GM12864 (cell line): ENCODE measurements at regions not wholly inside any gene's neighbourhood (a gene's known extent, or its start where the extent isn't known, plus 50 kb on each side); places are given as distances from the start of the nearest gene placed in this dataset.

Experiments
- DNase-seq: peaks from one replicate; pipeline ENCODE4 v3.0.0-alpha.2; 2011; ENCODE audit warnings: low read depth
- H3K4me3 ChIP-seq: 2 replicates; pipeline ENCODE4 v1.5.1; 2011; ENCODE audit warnings: mild to moderate bottlenecking, low read depth, low read length, control low read depth
- TF ChIP-seq, protein P1 (sequence below): IDR thresholded peaks from 2 replicates; pipeline ENCODE4 v1.5.1; 2011; ENCODE audit warnings: low read depth, mild to moderate bottlenecking, moderate library complexity, low read length, control low read depth, inconsistent platforms; ENCODE audit errors: missing control alignments

- TF ChIP-seq, protein P1, sequence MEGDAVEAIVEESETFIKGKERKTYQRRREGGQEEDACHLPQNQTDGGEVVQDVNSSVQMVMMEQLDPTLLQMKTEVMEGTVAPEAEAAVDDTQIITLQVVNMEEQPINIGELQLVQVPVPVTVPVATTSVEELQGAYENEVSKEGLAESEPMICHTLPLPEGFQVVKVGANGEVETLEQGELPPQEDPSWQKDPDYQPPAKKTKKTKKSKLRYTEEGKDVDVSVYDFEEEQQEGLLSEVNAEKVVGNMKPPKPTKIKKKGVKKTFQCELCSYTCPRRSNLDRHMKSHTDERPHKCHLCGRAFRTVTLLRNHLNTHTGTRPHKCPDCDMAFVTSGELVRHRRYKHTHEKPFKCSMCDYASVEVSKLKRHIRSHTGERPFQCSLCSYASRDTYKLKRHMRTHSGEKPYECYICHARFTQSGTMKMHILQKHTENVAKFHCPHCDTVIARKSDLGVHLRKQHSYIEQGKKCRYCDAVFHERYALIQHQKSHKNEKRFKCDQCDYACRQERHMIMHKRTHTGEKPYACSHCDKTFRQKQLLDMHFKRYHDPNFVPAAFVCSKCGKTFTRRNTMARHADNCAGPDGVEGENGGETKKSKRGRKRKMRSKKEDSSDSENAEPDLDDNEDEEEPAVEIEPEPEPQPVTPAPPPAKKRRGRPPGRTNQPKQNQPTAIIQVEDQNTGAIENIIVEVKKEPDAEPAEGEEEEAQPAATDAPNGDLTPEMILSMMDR: no peak
- no peak for DNase-seq
- no peak overlapping the region for H3K4me3 ChIP-seq
Measured at GRCh38 chr7:68295386-68295785, 1298.8 kb downstream of the TYW1 start.

- no peak overlapping the region for H3K4me3 ChIP-seq
- TF ChIP-seq, protein P1: no peak
- no peak for DNase-seq
Measured at GRCh38 chr7:68304536-68304935, 1293.7 kb upstream of the AUTS2 start.

GRCh38 chr7:68306692-68307107 is 1291.6 kb upstream of the AUTS2 start:
- no peak overlapping the region for H3K4me3 ChIP-seq
- no peak for DNase-seq
- TF ChIP-seq, protein P1: no peak

- DNase-seq: no peak
- H3K4me3 ChIP-seq: no peak overlapping the region
- TF ChIP-seq, protein P1: no peak
Measured at GRCh38 chr7:68309271-68309670, 1289.0 kb upstream of the AUTS2 start.

GRCh38 chr7:68309806-68310205 is 1288.5 kb upstream of the AUTS2 start:
- TF ChIP-seq, protein P1: no peak
- DNase-seq: no peak
- H3K4me3 ChIP-seq: no peak overlapping the region

GRCh38 chr7:68311958-68312357 is 1286.3 kb upstream of the AUTS2 start:
- TF ChIP-seq, protein P1: no peak
- DNase-seq: no peak
- H3K4me3 ChIP-seq: no peak overlapping the region

- no peak for DNase-seq
- TF ChIP-seq, protein P1: no peak
Measured at GRCh38 chr7:68313806-68314205, 1284.5 kb upstream of the AUTS2 start.

More at GRCh38 chr7:68313806-68314205, 1284.5 kb upstream of the AUTS2 start:
- no peak overlapping the region for H3K4me3 ChIP-seq
